GM18861 (cell line): ENCODE measurements at regions not wholly inside any gene's neighbourhood (a gene's known extent, or its start where the extent isn't known, plus 50 kb on each side); places are given as distances from the start of the nearest gene placed in this dataset.
A peak's percentile ranks its signal among the peaks of the same experiment; 100 is the strongest.

Experiments used
- ATAC-seq: cut with Tn5 transposase; IDR thresholded peaks from one replicate; pipeline ENCODE4 v1.9.1; 2021; ENCODE audit not compliant: unreplicated experiment

DNA sequence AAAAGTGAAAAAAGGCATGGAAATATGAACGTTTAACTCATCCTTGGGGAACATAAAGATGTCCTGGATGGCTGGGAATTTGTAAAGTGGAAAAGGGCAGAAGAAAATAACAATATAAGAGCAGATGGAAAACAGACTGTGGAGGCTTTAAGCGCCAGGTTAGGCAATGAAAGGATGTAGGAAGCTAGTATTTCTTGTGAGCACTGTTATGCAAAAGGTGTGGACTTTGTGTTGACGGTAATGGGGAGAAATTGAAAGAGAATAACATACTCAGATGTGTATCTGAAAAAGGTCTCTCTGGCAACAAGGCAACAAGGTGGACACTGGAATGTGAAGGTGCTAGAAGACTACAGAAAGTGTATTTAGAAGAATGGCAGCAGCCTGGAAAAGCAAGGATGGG is 411.8 kb downstream of the PLPP3 start:
- ATAC-seq: no peak

DNA sequence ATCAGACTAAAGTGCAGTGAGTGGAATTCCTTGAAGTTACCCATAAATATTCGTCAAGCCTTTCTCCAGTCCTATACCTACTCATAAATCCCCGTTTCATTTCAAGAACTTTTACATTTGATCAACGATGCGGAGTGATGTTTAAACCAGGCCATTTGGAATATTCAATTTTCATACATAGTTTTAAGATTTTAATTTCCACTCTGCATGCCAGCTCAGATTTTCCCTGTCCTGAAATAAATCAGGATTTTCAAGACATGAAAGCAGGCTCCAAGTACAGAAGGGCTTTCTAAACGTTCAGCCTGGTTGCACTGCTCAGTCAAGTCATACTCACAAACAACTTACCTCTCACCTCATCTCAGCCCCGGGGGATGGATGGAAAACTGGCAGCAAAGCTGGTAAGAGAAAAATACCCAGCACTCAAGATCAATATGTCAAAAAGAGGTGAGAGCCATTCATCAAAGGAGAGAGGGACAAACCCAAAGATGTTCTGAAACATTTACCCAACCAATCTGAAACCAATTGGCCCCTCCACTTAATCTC is 418.5 kb downstream of the PLPP3 start:
- no peak for ATAC-seq

DNA sequence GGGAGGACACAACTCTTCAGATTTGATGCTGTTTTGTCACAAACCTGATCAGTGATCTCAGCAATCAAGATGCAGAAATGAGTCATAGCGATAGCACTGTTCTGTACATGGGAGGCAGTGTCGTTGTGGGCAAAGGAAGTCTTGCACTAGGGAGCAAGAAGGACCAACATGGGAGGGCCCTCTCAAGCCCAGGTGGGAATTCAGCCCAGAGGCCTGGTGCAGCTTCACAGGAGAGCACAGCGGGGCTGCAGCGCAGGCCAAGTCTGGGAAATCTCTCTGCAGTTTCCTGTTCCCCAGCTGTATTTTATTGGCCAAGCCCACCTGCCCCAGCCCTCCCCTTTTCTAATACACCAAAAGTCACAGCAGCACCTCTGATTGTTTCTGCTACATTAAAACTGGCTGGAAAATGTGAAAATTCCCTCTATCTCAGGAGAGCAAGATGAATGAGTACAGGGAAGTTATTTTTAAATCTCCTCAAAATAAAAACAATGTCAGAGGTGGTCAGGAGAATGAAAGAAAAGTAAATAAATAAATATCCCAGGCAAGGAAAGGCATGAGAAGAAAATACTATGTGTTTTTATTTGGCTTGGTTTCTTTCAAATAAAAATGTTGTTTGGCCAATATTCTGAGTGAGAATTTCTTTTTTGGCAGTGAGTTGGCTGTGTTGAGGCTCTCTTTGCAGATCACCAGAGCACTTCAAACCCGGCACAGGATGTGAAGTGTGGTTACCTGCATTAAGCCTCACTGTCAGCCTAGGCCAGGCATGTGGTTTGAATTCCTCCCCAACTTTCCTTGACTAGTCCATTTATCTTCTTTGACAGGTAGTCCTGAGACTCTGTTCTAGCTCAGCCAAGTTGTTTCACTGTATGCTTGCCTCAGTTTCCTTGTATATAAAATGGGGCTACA is 422.1 kb downstream of the PLPP3 start:
- ATAC-seq: no peak

DNA sequence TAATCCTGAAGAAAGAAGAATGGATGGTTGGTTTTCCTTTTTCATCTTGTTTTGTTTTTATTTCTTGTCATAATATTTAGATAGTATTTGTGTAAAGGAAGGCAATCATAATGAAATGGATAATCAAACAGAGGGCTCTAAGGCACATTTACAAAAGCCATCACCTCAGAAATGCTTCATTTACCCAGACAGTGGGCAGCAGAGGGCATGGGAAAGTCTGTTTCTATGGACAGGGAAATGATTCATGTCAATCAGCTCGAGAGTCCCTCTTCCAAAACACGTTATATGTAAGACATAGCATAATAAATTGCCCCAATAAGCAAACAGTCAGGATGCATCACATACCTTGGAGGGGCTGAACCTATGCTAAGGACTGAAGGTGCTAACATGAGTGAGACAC is 426.1 kb downstream of the PLPP3 start:
- no peak for ATAC-seq

DNA sequence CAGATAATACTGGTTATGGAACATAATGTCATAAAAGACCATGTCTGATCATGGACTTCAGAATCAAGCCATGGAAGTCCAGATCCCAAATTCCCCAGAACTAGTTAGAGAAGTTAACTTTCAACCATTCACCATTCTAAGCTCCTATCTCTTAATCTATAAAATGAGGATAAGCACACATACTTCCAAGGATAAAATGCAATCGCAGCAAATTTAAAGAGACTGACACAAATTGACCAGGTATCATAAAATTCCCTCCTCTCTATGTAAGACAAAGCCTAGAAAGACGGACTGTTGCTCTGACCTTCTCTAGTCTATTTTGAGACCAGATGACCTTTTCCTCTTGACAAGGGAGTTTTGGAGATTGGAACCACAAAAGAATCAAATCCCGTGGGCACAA is 426.7 kb downstream of the PLPP3 start:
- ATAC-seq: no peak

DNA sequence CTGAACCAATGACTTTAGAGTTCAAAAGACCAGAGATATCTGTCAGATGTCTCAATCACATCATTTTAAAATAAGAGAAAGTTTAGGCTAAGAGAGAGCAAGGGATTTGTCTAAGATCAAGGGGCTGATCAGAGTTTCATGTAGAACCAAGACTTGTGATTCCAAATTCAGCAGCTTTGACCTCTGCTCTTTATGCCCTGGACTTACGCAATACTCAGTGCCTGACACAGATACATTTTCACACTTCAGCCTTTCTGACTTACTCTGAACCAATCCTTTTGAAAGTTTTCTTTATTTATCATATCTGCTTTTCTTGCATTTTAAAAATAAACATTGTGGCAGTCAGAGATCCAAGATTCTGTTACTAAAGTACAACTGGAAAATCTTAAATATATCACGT is 428.0 kb downstream of the PLPP3 start:
- ATAC-seq: no peak

DNA sequence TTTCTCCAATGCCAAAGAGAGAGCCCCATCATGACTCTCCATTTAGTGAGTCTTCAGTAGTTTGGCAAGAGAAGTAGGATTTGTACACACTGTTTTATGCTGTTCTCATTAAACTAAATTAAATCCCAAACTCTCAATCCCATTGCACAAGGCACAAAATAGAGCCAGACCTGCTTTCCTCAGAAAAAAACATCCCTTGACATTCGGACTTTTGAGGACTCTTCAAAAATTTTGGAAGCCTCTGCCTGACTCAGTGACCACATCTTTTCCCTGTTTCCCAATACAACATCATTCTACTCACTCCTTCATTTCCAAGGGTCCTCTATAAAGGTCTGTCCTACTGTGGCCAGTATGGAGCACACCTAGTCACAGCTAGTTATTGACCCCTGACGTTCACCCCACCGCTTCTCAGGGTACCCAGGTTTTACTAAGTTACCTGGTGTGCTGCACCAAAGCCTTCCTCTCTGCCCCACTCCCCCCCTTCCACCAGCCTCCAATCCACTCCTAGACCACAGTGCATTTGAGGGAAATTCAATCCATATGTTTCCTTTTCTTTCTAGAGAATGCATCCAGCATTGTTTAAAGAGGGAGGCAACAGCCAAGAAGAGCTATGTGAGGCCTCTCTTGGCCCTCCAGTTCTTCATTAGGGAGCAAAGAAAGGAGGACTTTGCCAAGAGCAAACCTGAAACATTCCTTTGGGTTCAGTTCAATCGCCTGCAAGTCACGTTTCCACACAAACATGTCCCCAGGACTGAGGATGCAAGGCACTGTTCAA is 428.7 kb downstream of the PLPP3 start:
- ATAC-seq: no peak

DNA sequence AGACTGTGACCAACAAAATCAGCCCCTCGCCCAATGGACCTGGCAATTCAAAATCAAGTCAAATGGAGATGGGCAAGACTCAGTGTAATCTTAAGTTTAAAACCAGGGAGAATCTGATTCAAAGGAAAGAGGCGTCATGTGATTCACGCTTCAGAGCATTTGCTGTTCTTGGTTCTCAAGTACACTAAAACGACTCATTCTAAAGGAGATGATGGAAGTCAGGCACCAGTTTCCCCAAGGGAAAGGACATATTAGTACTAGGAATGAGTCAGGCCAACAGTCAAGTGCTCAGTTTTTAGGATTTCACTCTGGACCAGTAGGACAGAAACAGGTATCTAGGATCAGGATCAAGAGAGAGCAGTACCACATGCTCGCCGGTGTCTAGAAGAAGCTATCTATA is 429.6 kb downstream of the PLPP3 start:
- no peak for ATAC-seq

DNA sequence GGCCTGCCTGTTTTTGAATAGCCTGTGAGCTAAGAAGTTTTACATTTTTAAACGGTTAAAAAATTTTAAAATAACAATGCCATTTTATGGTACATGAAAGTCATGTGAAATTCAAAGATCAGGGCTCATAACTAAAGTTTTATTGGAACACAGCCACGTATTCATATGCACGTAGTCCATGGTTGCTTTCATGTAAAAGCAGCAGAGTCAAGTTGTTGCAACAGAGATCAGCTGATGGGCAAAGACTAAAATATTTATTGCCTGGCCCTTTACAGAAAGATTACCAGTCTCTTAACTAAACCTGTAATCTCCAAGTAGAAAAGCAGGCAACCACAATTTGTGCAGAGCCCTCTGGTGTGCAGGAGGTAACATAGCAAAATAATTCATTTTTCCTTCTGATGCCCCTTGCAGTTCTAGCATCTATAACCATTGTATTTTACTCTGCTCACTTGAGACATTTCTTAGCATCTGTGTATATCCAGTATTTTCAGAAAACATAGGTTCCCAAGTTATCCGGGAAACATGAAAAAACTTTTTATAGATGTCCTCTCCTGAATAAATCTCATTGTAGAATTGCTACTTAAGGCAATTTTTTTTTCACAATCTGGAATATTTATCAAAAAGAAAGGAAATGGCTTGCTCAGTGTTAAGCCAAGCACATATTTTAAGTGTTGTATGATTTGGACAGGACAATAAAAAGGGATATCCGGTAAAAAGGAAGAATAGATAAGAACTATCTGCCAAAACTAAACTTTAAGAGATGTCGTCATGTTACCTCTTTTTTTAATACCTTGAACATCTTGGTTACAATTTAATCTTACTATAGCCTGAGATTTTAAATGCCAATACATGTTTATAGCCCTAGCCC is 430.8 kb downstream of the PLPP3 start:
- no peak for ATAC-seq

DNA sequence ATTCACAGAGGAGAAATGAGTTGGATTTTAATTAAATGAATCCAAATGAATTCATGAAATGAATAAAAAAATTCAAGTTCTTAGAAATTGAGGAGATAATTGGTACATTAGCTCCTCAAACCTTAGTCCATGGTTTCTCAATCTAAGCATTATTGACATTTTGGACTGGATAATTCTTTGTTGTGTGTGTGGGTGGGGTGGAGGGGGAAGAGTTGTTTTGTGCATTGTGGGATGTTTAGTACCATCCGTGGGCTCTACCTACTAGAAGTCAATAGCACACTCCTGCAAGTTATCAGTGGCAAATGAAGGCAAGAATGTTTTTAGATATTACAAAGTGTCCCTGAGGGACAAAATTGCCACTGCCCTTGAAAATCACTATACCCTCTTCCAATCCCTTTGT is 431.9 kb downstream of the PLPP3 start:
- ATAC-seq: no peak

DNA sequence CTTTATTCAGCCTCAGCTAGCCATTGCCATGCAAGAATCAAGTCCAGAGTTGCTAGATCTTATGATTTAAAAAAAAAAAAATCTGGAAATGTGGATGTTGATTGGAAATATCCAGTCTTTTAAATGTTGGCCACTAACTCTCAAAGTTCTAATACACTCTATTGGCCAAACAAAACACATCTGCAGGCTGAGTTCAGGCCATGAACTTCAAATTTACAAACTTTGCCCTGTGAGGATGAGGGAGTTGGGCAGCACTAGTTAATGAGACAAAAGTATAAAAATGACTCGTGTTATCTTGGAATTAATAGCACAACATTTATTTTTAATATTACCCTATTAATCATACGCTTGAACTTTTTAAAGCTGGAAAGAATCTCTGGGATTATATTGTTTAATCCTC is 432.3 kb downstream of the PLPP3 start:
- no peak for ATAC-seq

DNA sequence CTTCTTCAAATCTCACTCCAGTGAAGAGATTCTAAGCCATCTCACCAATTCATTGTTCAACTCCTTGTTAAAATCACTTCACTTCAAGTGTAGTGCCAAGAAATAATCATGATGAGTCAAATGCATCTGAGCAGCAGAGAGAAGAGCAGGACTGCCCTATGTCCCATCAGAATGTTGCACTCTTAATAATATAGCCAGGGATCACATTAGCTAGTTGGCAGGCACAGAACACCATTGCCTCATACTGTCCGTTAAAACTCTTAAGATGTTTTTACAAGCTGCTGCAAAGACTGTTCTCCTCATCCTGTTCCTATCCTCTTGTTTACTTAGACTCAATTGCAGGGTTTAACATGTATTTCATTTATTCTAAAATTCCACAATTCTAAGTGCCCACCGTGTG is 432.9 kb downstream of the PLPP3 start:
- ATAC-seq: no peak

DNA sequence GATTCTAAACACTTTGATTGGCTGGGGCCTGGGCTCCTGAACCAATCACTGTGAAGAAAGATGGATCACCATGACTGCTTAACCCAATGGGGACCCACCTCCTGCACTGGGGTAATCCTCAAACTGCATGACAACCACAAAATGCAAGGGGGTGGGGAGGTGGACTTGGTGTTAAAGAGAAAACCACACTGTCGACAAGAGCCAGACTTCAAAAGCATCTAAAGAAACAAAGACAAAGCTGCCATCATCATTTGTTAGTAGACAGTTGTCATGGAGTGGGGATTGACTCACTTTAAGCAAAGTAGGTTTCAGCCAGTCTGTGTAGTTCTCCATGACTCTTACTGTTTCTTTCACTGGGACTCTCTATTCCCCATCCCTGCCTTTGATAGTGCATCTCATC is 433.8 kb downstream of the PLPP3 start:
- no peak for ATAC-seq

DNA sequence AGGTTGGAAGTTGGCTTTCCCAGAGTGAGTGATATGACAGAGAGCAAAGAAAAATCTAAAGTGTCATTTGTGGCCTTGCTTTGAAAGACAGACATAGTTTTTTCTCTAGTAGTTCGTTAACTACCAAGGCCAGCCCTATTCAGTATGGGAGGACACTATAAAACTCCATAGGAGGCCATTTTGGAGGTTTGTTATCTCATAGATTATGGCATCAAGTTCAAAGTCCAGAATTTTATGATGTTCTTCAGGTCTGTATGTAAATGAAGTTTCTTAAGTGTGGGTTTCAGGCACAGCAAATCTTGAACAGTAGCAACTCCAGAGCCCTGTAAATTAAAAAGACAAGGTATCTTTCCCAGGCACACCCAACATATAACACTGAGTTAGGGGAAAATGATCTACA is 437.1 kb downstream of the PLPP3 start:
- ATAC-seq: no peak

DNA sequence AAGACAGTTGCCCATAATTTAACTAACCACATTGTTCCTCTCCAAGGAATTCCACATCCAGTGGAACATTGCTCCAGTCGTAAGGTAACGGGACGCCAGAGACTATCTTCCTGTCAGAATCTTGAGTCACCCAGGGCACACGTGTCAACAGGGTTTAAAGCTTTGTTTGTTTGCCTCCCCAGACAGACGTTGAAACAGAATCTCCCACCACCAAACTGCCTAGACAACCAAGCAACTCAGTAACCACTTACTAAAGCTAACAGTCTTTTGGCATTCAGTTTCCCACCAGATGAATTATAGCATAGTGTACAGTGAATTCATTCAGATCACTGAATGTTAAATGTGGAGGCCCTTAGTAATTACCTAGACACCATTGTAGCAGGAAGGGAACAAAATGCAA is 439.5 kb downstream of the PLPP3 start:
- no peak for ATAC-seq

DNA sequence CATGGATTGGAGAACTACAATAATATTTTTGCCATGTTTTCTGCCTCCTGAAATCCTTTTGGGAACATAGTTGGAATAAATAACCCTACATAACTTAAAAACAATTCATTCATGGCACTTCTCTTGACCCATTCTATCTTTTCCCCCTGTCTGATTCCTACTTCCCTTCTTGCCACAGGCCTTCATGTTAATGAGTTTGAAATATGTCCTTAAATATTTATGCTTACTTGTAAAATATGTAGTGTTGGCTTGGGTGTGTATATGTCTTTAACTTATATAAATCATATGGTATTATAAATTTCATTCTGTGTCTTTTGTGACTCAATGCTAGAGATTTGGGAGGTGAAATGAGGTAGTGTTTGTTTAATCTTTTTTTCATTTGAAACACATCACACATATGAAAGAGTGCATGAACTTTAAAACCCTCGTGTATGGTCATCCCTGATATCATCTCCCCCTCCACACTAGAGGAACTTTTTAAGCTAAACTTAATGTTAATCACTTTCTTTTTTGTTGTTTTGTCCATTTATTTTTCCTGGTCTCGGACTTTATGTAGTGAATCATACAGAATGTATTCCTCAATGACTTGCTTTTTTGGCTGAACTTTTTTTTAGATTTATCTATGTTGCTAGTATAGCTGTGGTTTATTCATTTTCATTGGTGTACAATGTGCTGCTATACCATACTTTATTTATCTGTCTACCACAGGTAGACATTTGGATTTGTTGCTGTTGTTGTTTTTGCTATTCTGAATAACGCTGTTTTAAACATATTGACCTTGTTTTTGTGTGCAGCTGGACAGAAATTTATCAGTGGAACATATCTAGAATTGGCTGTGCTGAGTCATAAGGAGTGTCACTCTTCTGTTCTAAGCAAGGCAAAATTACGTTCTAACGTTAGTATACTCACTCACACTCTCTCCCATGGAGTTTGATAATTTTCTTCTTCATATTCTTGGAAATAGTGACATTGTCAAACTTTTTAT is 441.6 kb downstream of the PLPP3 start:
- no peak for ATAC-seq

DNA sequence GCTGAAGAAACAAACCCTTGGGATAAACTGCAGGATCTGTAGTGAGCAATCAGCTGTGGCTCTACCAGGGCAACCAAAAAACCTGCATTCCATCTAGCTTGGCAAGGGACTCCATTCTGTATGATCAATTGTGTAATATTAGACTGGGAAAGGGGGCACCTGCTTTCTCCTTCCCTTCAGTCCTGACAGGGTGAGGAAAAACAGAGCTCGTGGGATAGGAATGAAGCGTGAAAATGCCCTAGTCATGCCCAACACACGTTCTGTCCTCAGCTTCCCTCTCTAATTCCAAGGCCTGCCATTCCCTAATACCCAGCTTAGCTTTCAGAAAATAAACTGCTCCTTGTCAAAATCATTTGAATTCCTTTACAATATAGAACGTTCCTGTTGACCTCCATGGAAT is 442.3 kb downstream of the PLPP3 start:
- no peak for ATAC-seq

DNA sequence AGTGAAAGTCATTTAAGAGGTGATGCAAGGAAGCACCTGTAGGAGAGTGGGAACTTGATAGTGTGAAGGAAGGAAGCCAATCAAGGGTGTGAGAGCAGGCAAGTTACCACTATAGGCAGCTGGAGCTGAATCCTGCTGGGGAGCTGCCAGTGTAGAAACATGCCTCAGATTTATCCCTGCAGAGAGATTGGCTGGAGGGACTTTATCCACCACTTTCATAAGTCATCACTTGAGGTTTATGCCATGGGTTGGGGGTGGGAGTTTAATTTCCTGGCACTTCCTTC is 443.6 kb downstream of the PLPP3 start:
- ATAC-seq: no peak

DNA sequence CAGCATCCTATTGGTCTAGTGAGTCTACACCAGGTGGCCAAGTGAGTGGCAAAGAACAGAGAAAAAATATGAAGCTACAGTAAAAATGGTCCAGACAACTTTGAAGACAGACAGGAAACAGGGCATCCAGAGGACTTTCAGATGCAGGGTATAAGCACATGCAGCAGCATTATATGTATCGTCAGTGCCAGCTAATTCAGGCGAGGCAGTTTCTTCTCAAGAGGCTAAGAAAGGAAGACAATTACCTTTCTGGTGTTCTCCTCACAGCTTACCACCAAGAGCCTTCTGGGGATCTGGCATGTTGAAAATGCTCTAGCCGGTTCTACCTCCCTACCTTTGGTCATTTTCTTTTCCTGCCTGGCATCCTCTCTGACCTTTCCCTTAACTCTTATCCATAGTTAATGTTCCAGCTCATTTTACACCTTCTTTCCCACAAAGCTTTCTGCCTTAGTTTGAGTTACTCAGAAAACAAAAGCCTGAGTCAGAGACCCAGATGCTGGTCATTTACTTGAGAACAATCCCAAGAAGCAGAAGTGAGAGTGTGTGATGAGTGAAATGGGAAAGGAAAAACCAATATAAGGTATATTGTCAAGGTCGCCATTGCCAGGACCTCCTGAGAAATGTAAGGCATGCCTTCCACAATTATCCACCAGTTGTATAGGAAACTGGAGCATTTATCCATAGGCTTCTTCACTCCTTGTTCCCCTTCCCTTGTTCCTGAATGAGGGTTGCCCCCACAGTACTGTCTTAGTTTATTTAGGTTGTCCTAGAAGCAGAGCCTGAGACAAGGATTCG is 444.1 kb downstream of the PLPP3 start:
- peak; percentile 68 for ATAC-seq
